Urinary bladder (tissue), 3 donors: ENCODE measurements at regions not wholly inside any gene's neighbourhood (a gene's known extent, or its start where the extent isn't known, plus 50 kb on each side); places are given as distances from the start of the nearest gene placed in this dataset.

Experiments used
- DNase-seq: peaks from one replicate; pipeline ENCODE4 v3.0.0-alpha.2; 2015; ENCODE audit errors: extremely low spot score
- H3K27ac ChIP-seq: one replicate; pipeline ENCODE4 v1.5.1; 2013; ENCODE audit warnings: low read depth, mild to moderate bottlenecking, moderate library complexity
- H3K36me3 ChIP-seq: one replicate; pipeline ENCODE4 v1.6.1; 2013; ENCODE audit warnings: mild to moderate bottlenecking, moderate library complexity; ENCODE audit not compliant: insufficient read depth
- H3K4me1 ChIP-seq: one replicate; pipeline ENCODE4 v1.6.1; 2013; ENCODE audit warnings: mild to moderate bottlenecking, moderate library complexity; ENCODE audit not compliant: insufficient read depth
- H3K4me3 ChIP-seq: one replicate; pipeline ENCODE4 v1.5.1; 2013; ENCODE audit warnings: low read depth, low read length
- WGBS: extraction: QIAGEN DNeasy Blood & Tissue Kit; methylation state at CpG from one replicate; pipeline ENCODE4 v1.1.7; 2013; 5-methylcytosine and 5-hydroxymethylcytosine counted together
- donor health status: healthy with polysubstance abuse.
- donor health status: healthy.

DNA sequence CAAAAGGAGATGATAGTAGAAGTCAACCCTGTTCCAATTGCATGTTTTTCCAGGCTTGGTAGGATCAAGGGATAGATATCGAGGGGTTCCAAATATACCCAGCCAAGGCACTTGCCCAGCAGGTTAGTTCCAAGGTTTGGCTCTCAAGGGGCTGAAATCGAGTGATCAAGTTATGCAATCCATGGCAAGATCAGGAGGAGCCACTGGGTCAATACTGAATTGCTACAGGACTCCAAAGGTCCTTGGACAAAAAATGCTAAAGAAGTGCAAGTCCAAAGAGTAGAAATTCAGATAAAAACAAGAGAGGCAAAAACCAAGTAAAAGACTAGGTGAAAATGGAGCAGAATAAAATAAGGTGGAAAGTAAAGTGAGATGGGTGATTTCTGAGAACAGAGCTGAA lies 179.1 kb upstream of the RFX3 start:
- H3K4me1 ChIP-seq: no peaks in the 10 kb centered on the region
- 90% methylated on average over 2 of the region's 2 CpGs for WGBS
- H3K36me3 ChIP-seq: no peaks in the 10 kb centered on the region
- no peak overlapping the region for H3K4me3 ChIP-seq
- no peak overlapping the region for H3K27ac ChIP-seq
- DNase-seq: no peak

DNA sequence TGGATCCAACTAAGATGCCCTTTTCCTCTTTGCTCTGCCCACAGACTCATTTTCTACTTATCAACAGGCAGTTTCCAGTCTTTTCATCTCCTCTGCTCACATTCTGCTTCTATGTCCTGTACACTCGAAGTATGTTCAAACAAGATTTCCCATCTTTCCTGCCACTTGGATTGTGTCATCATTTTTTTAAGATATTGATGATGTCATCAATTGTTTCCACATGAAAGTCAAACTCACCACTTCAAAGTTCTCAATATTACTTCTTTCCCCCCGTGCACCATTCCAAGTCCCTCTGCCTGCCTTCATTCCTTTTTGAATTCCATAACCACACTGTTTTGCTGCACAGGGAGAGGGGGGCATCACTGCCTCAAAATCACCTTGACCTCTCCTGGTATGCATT lies 175.0 kb upstream of the RFX3 start:
- H3K4me3 ChIP-seq: no peak overlapping the region
- no peak for DNase-seq
- no peaks in the 10 kb centered on the region for H3K36me3 ChIP-seq
- 81% methylated on average over 2 of the region's 2 CpGs for WGBS
- H3K27ac ChIP-seq: no peak overlapping the region
- no peaks in the 10 kb centered on the region for H3K4me1 ChIP-seq

GRCh38 chr9:3699883-3700282 lies 174.1 kb upstream of the RFX3 start:
- DNase-seq: peak; percentile 59
- WGBS: 79% methylated on average over 3 of the region's 3 CpGs
- Histone ChIP-seq H3K4me1 (no peaks in the 10 kb centered on the region), H3K4me3 (no peak overlapping the region), H3K36me3 (no peaks in the 10 kb centered on the region), H3K27ac (no peak overlapping the region)

DNA sequence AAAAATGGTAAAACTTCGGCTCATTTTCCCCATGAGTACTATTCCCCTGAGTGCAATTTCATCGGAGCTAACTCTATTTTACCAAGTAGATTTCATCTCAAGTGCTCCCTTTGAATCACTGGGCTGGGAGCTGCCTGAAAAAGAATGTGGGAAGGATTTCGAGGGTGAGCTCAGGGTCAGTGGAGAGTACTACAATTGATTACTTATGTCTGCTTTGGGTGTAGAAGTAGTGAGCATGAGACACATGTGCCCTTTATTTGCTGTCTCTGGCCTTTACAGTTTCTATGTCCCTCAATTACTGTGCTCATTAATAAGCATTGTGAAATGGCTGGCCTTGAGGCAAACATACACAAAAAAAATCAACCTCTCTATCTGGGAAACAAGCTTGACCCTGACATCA lies 172.7 kb upstream of the RFX3 start:
- H3K36me3 ChIP-seq: no peaks in the 10 kb centered on the region
- no peaks in the 10 kb centered on the region for H3K4me1 ChIP-seq
- no peak overlapping the region for H3K27ac ChIP-seq
- no peak overlapping the region for H3K4me3 ChIP-seq
- WGBS: 67% methylated on average over 3 of the region's 3 CpGs
- DNase-seq: no peak

- no peaks in the 10 kb centered on the region for H3K36me3 ChIP-seq
- H3K4me1 ChIP-seq: no peaks in the 10 kb centered on the region
- H3K4me3 ChIP-seq: no peak overlapping the region
- no peak overlapping the region for H3K27ac ChIP-seq
- 73% methylated on average over 3 of the region's 3 CpGs for WGBS
- no peak for DNase-seq
These were observed 172.3 kb upstream of the RFX3 start for GRCh38 chr9:3698076-3698475.

DNA sequence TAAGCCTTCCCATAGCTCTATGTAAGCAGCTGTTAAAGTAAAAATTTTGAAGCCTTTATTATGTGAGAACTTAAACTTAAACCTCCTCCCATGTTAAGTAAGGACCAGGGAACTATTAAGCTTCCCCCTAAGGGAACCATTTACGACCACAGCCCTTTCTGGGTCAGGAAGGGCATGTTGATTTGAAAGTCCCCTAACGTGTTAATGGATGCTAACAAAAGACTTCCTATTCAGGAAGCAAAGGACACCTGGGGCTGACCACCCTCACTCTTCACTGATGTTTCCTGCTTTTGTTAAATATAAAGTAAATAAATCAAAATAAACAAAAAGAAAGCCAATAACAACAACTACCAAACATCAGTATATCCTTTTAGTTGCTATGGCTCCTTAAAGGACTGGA lies 170.6 kb upstream of the RFX3 start:
- Histone ChIP-seq H3K4me3 (no peak overlapping the region), H3K27ac (no peak overlapping the region), H3K36me3 (no peaks in the 10 kb centered on the region), H3K4me1 (no peaks in the 10 kb centered on the region)
- 28% methylated on average over 2 of the region's 2 CpGs for WGBS
- DNase-seq: no peak

DNA sequence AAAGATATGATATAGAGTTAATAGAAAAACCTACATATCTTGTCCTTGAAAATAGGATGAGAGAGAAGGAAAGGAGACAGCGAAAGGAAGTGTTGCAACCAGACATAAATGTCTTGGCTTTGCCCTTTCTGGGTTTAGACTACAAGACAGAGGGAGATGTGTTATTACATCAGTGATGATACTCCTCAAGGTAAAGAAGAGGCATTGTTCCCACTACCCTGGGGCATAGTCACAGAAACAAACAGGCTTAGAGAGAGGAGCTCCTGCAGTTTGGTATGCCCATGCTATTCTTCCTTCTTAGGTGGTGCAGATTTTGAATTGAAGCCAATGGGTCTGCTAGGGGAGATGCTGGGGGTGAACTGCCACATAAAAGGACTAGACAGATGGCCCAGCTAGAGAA lies 166.8 kb upstream of the RFX3 start:
- H3K36me3 ChIP-seq: no peaks in the 10 kb centered on the region
- 95% methylated on average over 1 of the region's 1 CpG for WGBS
- H3K27ac ChIP-seq: no peak overlapping the region
- H3K4me3 ChIP-seq: no peak overlapping the region
- no peaks in the 10 kb centered on the region for H3K4me1 ChIP-seq
- no peak for DNase-seq

DNA sequence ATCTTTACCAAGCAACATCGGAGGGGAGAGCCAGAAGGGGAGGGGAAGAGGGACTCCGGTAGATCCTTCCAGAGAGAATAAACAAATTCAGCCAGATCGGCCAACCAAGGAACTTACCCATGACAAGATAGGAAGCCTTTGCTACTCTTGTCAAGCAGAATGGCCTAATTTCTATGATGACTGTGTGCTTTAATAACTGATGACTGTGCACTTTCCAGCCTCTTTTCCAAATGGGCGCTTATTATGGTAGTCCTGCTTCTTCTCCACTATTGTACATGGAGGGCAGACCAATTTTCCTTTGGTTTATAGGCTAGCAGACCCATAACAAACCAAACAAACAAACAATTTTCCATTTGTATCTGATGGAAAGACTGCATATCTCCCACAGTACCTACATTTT lies 163.8 kb upstream of the RFX3 start:
- DNase-seq: no peak
- H3K36me3 ChIP-seq: no peaks in the 10 kb centered on the region
- H3K27ac ChIP-seq: no peak overlapping the region
- WGBS: 77% methylated on average over 4 of the region's 4 CpGs
- H3K4me1 ChIP-seq: no peaks in the 10 kb centered on the region
- H3K4me3 ChIP-seq: no peak overlapping the region

- Histone ChIP-seq H3K27ac (no peak overlapping the region), H3K36me3 (no peaks in the 10 kb centered on the region), H3K4me1 (no peaks in the 10 kb centered on the region), H3K4me3 (no peak overlapping the region)
- no peak for DNase-seq
These were observed 161.3 kb upstream of the RFX3 start for GRCh38 chr9:3687145-3687544.

DNA sequence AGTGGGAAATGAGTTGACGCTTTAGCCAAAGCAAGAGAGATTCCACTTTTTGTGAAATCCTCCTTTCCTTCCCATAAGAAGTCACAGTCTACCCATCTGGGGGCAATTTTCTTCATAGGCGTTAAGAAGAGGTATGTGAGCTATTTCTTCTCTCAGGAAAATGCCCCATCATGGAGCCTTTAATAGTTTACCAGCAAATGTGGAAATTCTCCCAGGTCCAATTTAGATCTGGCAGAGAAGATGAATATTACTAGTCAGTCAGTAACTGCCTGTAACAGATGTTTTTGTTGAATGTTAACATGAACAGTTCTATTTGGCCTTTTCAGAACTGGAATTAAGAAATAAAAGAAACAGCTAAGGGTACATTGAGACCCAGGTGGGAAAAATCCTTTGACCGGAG lies 156.4 kb upstream of the RFX3 start:
- Histone ChIP-seq H3K27ac (no peak overlapping the region), H3K36me3 (no peaks in the 10 kb centered on the region), H3K4me3 (no peak overlapping the region), H3K4me1 (no peaks in the 10 kb centered on the region)
- no peak for DNase-seq
- 62% methylated on average over 3 of the region's 3 CpGs for WGBS

DNA sequence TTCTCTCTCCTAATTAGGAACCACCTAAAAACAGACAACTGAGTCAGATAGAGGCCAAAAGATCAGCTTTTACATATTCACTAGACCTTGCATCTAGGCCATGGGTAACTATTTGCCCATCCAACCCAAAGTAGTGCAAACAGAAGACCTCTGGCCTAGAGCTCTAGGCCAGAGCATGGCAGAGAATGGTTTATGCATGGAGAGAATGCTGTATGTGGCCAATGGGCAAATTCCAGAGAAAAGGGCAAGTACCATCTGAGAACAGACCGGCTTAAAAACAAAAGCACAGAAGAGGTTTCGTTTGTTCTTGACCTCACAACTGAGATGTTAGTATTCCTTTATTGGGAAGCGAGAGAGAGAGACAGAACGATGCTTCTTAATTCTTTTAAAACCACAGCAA lies 151.7 kb upstream of the RFX3 start:
- no peak overlapping the region for H3K27ac ChIP-seq
- H3K4me3 ChIP-seq: no peak overlapping the region
- no peak for DNase-seq
- H3K4me1 ChIP-seq: no peaks in the 10 kb centered on the region
- WGBS: 78% methylated on average over 4 of the region's 4 CpGs
- no peaks in the 10 kb centered on the region for H3K36me3 ChIP-seq

DNA sequence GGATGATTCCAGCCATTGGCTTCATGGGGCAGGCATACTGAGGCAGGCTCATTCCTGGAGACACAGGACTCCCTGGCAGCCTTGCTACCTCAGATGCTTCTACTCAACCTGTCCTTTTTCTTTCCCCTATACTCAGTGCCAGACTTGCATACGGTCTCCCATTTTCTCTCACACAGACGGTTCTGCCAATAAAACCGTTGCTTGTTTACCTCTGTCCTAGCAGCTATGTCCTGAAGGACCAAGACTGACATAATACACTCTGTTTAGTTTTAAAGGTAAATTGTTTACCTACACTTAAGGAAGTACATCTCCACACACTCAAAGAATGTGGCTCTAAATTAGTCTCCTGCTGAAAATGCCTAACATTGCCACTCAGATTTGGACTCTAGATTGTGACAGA lies 151.0 kb upstream of the RFX3 start:
- Histone ChIP-seq H3K4me1 (no peaks in the 10 kb centered on the region), H3K4me3 (no peak overlapping the region), H3K36me3 (no peaks in the 10 kb centered on the region), H3K27ac (no peak overlapping the region)
- DNase-seq: no peak
- 38% methylated on average over 3 of the region's 3 CpGs for WGBS

DNA sequence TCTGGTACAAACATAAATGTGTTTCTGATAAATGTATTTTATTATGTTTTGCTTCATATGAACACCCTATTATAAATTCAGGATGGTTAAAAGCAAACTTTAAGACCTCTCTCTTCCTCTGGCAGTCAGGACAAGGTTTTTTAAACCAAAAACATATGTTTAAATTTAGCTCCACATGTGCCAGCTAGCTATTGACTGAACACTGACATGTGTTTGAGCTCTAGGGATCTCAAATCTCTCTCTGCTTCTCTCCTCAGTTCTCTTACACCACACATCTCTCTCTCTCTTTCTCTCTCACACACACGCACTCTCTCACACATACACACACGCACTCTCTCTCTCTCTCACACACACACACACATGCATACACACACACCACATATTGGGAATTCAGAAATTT lies 150.1 kb upstream of the RFX3 start:
- Histone ChIP-seq H3K4me1 (no peaks in the 10 kb centered on the region), H3K27ac (no peak overlapping the region), H3K36me3 (no peaks in the 10 kb centered on the region), H3K4me3 (no peak overlapping the region)
- no peak for DNase-seq
- 69% methylated on average over 2 of the region's 2 CpGs for WGBS

DNA sequence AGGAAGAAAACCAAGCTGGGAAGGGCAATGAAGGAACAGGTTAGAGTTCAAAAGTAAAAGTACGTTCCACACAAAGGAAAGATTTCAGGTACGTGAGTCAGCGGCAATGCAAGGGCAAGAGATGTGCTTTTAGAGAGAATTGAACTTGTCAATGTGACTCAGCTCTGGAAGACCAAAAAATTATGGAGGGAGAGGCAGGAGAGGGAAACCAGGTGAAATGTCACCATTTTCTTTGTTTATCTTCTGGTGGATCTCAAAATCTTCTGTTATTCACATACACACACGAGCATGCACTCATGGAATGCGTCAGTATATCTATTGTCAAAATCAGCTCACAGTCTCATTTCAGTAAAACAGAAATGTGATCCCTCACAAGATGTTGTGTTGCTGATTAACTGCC lies 148.8 kb upstream of the RFX3 start:
- H3K36me3 ChIP-seq: no peaks in the 10 kb centered on the region
- WGBS: 67% methylated on average over 5 of the region's 5 CpGs
- DNase-seq: no peak

DNA sequence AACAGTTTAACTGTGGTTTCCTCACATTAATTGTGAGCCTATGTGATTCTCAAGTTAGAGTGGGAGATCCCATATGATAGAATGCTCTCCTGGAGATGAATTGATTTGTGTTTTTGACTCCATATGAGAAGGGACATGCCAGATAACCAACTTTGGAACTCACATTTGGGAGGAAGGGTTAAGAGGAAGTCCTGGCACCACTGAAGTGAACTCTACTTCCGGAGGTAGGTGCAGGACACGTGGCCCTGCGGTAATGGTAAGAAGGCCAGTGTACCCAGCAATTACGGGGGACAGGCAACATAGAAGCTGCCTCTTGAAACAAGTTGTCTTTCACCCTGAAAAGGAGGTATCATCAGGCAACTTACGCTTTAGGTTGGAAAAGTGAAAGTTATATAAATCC lies 146.6 kb upstream of the RFX3 start:
- no peak overlapping the region for H3K27ac ChIP-seq
- H3K4me3 ChIP-seq: no peak overlapping the region
- no peaks in the 10 kb centered on the region for H3K4me1 ChIP-seq
- no peaks in the 10 kb centered on the region for H3K36me3 ChIP-seq
- no peak for DNase-seq
- WGBS: 92% methylated on average over 5 of the region's 5 CpGs

More for the DNA sequence above, 148.8 kb upstream of the RFX3 start:
- H3K4me3 ChIP-seq: no peak overlapping the region
- no peak overlapping the region for H3K27ac ChIP-seq
- H3K4me1 ChIP-seq: no peaks in the 10 kb centered on the region
